NB4 (cell line): ENCODE measurements at regions not wholly inside any gene's neighbourhood (a gene's known extent, or its start where the extent isn't known, plus 50 kb on each side); places are given as distances from the start of the nearest gene placed in this dataset.

Experiments used
- MAX ChIP-seq: IDR thresholded peaks from 2 replicates; pipeline ENCODE4 v1.6.1; 2011; ENCODE audit warnings: low read depth, low read length
- POLR2A ChIP-seq: IDR thresholded peaks from 2 replicates; pipeline ENCODE4 v1.6.1; 2011; ENCODE audit warnings: mild to moderate bottlenecking; ENCODE audit not compliant: insufficient read length; ENCODE audit errors: extremely low read depth
- TF ChIP-seq, protein P1 (sequence below): IDR thresholded peaks from one replicate; pipeline ENCODE4 v1.5.1; 2012; ENCODE audit warnings: low read depth, low read length

DNA sequence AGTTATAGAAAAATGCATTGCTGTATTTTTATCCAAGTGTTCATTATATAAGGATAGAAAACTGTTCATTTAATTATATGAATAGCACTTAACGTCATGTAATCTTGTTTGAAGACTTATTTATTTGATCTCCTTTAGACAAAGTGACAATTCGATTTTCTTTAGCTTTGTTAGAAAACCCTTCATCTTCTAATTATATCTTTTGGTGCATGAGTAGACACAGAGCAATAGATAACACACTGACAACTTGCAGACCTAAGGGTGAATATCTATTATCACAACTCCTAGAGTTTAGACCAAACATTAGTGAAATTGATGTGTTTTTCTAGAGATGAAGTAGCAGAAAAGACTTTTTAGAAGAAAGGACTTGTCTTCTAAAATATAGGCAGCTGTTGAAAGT lies 446.4 kb upstream of the SEMA6A start:
- TF ChIP-seq, protein P1, sequence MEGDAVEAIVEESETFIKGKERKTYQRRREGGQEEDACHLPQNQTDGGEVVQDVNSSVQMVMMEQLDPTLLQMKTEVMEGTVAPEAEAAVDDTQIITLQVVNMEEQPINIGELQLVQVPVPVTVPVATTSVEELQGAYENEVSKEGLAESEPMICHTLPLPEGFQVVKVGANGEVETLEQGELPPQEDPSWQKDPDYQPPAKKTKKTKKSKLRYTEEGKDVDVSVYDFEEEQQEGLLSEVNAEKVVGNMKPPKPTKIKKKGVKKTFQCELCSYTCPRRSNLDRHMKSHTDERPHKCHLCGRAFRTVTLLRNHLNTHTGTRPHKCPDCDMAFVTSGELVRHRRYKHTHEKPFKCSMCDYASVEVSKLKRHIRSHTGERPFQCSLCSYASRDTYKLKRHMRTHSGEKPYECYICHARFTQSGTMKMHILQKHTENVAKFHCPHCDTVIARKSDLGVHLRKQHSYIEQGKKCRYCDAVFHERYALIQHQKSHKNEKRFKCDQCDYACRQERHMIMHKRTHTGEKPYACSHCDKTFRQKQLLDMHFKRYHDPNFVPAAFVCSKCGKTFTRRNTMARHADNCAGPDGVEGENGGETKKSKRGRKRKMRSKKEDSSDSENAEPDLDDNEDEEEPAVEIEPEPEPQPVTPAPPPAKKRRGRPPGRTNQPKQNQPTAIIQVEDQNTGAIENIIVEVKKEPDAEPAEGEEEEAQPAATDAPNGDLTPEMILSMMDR = no peak
- TF ChIP-seq MAX (no peak), POLR2A (no peak)
